ENCODE measurements at regions not wholly inside any gene's neighbourhood (a gene's known extent, or its start where the extent isn't known, plus 50 kb on each side); places are given as distances from the start of the nearest gene placed in this dataset.

GRCh38 chr6:3991941-3992340 is 87.0 kb downstream of the FAM217A start:
- TF ChIP-seq ZNF623 (tag by site-specific recombination; IDR thresholded peaks at IDR 0.05) = no peak
- TF ChIP-seq CTCF (tag by site-specific recombination; IDR thresholded peaks at IDR 0.05) = no peak
- TF ChIP-seq ZBTB21 (tag by site-specific recombination; IDR thresholded peaks at IDR 0.05) = no peak
- TF ChIP-seq YY2 (tag by site-specific recombination; IDR thresholded peaks at IDR 0.05) = no peak
- TF ChIP-seq TCF7L2 (IDR thresholded peaks at IDR 0.05; ENCODE audit: borderline replicate concordance, low read depth, low read length) = no peak
- no peak for TF ChIP-seq GLI4 (tag by site-specific recombination; IDR thresholded peaks at IDR 0.05)
